ENCODE measurements at regions not wholly inside any gene's neighbourhood (a gene's known extent, or its start where the extent isn't known, plus 50 kb on each side); places are given as distances from the start of the nearest gene placed in this dataset.

GRCh38 chr6:135129136-135129856 lies 51.8 kb upstream of the MYB start:
- peaks cover 9% of the 10 kb centered on the region for H3K9me3 Mint-ChIP-seq
- H3K4me1 Mint-ChIP-seq (ENCODE audit: low read depth): peaks cover 49% of the 10 kb centered on the region
- intact Hi-C loops (cut with micrococcal nuclease): loop anchor here (2.0 kb wide), 1 partner anchor 16 kb away; no protein-coding TSS in a partner anchor
- H3K36me3 Mint-ChIP-seq (ENCODE audit: low read depth): peaks cover 6% of the 10 kb centered on the region
- peak overlapping the region; percentile 95 for H3K27ac Mint-ChIP-seq
- no peak overlapping the region for H3K4me3 Mint-ChIP-seq (ENCODE audit: low read depth)
- DNase-seq (ENCODE audit: low spot score): no peak
- no peaks in the 10 kb centered on the region for H3K27me3 Mint-ChIP-seq (ENCODE audit: low read depth)

GRCh38 chr6:135128268-135128914 lies 52.7 kb upstream of the MYB start:
- Mint-ChIP-seq H3K27me3 (ENCODE audit: low read depth) (no peaks in the 10 kb centered on the region), H3K4me1 (ENCODE audit: low read depth) (peaks cover 47% of the 10 kb centered on the region), H3K4me3 (ENCODE audit: low read depth) (peak overlapping the region; percentile 57), H3K27ac (peak overlapping the region; percentile 95), H3K9me3 (peaks cover 9% of the 10 kb centered on the region), H3K36me3 (ENCODE audit: low read depth) (peaks cover 6% of the 10 kb centered on the region)
- peak; percentile 55 for DNase-seq (ENCODE audit: low spot score)
- intact Hi-C loops (cut with micrococcal nuclease): loop anchor here (1.0 to 2.0 kb wide), 5 partner anchors 11 to 149 kb away; no protein-coding TSS in a partner anchor

- no peak for DNase-seq (ENCODE audit: low spot score)
- Mint-ChIP-seq H3K4me1 (ENCODE audit: low read depth) (peaks cover 42% of the 10 kb centered on the region), H3K27me3 (ENCODE audit: low read depth) (no peaks in the 10 kb centered on the region), H3K4me3 (ENCODE audit: low read depth) (no peak overlapping the region), H3K9me3 (peaks cover 9% of the 10 kb centered on the region), H3K27ac (peak overlapping the region; percentile 7), H3K36me3 (ENCODE audit: low read depth) (peaks cover 6% of the 10 kb centered on the region)
- intact Hi-C loops (cut with micrococcal nuclease): no loop called here
Measured at GRCh38 chr6:135126729-135127128, 54.4 kb upstream of the MYB start.

DNA sequence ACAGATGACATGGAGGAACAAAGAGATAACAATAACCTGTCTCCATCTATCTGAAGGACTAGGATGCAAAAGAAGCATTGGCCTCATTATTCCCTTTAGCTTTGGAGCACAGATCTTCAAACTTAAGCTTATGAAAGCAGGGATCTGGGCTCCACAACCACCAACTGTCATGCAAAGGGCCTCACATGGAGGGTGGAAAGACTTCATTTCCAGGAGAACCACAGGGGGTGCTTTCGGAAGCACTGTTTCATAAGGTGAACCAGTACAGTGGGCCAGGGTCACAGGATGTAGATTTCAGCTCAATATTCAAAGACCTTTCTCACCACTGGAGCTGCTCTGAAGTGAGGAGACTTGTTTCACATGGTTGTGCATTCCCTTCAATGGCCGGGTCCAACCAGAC lies 55.1 kb upstream of the MYB start:
- H3K27ac Mint-ChIP-seq: no peak overlapping the region
- H3K9me3 Mint-ChIP-seq: peaks cover 9% of the 10 kb centered on the region
- no peak overlapping the region for H3K4me3 Mint-ChIP-seq (ENCODE audit: low read depth)
- intact Hi-C loops (cut with micrococcal nuclease): no loop called here
- H3K4me1 Mint-ChIP-seq (ENCODE audit: low read depth): peaks cover 49% of the 10 kb centered on the region
- H3K36me3 Mint-ChIP-seq (ENCODE audit: low read depth): peaks cover 6% of the 10 kb centered on the region
- no peaks in the 10 kb centered on the region for H3K27me3 Mint-ChIP-seq (ENCODE audit: low read depth)
- DNase-seq (ENCODE audit: low spot score): no peak

DNA sequence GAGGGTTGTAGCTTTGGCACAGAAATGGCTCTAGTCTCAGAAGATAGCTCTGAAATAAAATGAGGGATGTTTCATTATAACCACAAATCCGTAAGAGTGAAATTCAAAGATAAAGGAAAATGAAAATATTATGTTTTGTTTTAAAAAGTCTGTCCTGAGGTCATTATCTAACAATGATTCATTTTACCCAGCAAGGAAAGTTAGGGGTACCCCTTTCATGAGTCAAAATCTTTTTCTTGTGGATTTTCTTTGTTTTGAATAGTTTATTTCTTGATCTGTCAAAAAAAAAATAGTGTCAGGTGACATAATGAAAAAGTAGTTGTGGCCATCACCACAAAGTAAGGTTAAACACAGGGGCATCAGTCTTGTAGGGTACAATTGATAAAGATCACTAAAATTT lies 59.7 kb upstream of the MYB start:
- Mint-ChIP-seq H3K4me1 (ENCODE audit: low read depth) (peaks cover 43% of the 10 kb centered on the region), H3K4me3 (ENCODE audit: low read depth) (no peak overlapping the region), H3K9me3 (peaks cover 9% of the 10 kb centered on the region), H3K27ac (peak overlapping the region; percentile 70), H3K27me3 (ENCODE audit: low read depth) (no peaks in the 10 kb centered on the region), H3K36me3 (ENCODE audit: low read depth) (peaks cover 6% of the 10 kb centered on the region)
- no peak for DNase-seq (ENCODE audit: low spot score)
- intact Hi-C loops (cut with micrococcal nuclease): no loop called here

DNA sequence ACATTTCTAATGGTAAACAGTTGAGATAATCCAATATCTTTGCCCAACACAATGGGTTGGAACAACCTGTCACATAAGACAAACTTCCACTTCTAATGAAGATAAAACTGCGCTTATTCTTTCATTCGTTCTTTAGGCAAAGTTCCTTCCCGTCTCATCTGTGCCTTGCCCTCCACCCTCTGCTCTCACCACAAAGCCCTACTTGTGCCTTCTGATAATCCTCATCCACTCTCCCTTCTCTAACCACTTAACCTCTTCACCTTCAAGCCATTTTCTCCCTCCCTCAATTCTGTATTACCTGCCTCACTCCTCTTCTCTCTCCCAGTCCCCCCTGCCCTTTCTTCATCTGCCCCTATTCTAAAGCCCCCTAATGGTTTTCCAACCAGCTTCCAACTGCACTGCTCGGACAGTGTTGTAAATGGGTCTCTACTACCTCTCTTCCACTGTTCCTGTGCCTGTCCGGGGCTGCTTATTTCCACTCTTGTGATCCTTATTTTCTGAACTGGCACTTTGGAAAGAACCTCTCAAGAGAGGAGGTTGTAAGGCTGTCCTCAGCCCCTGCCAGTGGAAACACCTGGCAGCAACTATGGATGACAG lies 62.9 kb upstream of the MYB start:
- no peaks in the 10 kb centered on the region for H3K27me3 Mint-ChIP-seq (ENCODE audit: low read depth)
- peaks cover 67% of the 10 kb centered on the region for H3K4me1 Mint-ChIP-seq (ENCODE audit: low read depth)
- H3K36me3 Mint-ChIP-seq (ENCODE audit: low read depth): peaks cover under 1% of the 10 kb centered on the region
- H3K9me3 Mint-ChIP-seq: no peaks in the 10 kb centered on the region
- no peak for DNase-seq (ENCODE audit: low spot score)
- H3K4me3 Mint-ChIP-seq (ENCODE audit: low read depth): no peak overlapping the region
- H3K27ac Mint-ChIP-seq: peak overlapping the region; percentile 95
- intact Hi-C loops (cut with micrococcal nuclease): loop anchor here (10.0 kb wide), 1 partner anchor 177 kb away; no protein-coding TSS in a partner anchor

GRCh38 chr6:135117413-135117968 lies 62.9 kb upstream of the HBS1L start:
- peak overlapping the region; percentile 95 for H3K27ac Mint-ChIP-seq
- peaks cover 7% of the 10 kb centered on the region for H3K36me3 Mint-ChIP-seq (ENCODE audit: low read depth)
- H3K4me1 Mint-ChIP-seq (ENCODE audit: low read depth): peaks cover 74% of the 10 kb centered on the region
- DNase-seq (ENCODE audit: low spot score): peak; percentile 19
- peak overlapping the region; percentile 55 for H3K4me3 Mint-ChIP-seq (ENCODE audit: low read depth)
- no peaks in the 10 kb centered on the region for H3K27me3 Mint-ChIP-seq (ENCODE audit: low read depth)
- peaks cover 7% of the 10 kb centered on the region for H3K9me3 Mint-ChIP-seq
- intact Hi-C loops (cut with micrococcal nuclease): loop anchor here (1.0 to 10.0 kb wide), 2 partner anchors 11 to 177 kb away; no protein-coding TSS in a partner anchor

DNA sequence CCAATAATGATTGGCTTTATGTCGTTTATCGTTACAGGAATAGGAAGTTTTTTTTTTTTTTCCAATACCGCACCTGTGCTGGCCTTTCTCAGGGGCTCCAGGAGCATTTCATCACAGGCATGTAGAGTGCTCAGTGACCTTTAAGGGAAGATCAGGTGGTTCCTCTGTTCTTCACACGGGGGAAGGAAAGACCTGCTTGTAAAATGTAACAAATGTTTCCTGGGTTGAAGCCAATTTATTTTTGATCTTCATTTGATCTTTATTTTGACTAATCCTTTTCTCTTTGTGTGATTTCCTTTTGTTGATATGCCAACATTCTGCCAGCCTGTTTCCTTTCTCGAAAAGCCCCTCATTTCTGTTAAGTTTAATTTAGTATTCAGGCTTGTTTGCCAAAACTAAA lies 61.9 kb upstream of the HBS1L start:
- H3K9me3 Mint-ChIP-seq: peaks cover 11% of the 10 kb centered on the region
- peaks cover 79% of the 10 kb centered on the region for H3K4me1 Mint-ChIP-seq (ENCODE audit: low read depth)
- H3K36me3 Mint-ChIP-seq (ENCODE audit: low read depth): peaks cover 12% of the 10 kb centered on the region
- no peak for DNase-seq (ENCODE audit: low spot score)
- intact Hi-C loops (cut with micrococcal nuclease): loop anchor here (1.0 to 10.0 kb wide), 2 partner anchors 29 to 178 kb away; no protein-coding TSS in a partner anchor
- peak overlapping the region; percentile 95 for H3K27ac Mint-ChIP-seq
- no peaks in the 10 kb centered on the region for H3K27me3 Mint-ChIP-seq (ENCODE audit: low read depth)
- H3K4me3 Mint-ChIP-seq (ENCODE audit: low read depth): peak overlapping the region; percentile 55

DNA sequence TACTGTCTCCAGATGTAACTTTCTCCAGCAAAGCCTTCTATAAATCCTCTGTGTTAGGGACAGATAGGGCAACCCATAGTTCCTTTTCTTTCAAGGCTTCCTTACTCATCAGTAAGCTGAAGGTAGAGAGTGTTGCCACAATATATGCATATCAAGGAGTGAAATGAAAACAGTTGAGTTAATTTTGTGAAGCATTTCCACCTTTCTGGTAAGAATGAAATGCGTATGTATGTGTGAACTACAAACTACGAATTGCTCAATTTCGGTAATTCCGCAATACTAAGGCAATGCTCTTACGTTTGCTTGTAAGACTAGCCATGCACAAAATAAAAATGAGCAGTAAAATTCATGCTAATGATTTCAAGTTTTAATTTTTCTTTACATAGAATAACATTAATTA lies 61.2 kb upstream of the HBS1L start:
- H3K36me3 Mint-ChIP-seq (ENCODE audit: low read depth): peaks cover 17% of the 10 kb centered on the region
- peak overlapping the region; percentile 95 for H3K27ac Mint-ChIP-seq
- peaks cover 11% of the 10 kb centered on the region for H3K9me3 Mint-ChIP-seq
- intact Hi-C loops (cut with micrococcal nuclease): loop anchor here (1.0 to 10.0 kb wide), 3 partner anchors 29 to 308 kb away; no protein-coding TSS in a partner anchor
- peaks cover 76% of the 10 kb centered on the region for H3K4me1 Mint-ChIP-seq (ENCODE audit: low read depth)
- peak overlapping the region; percentile 58 for H3K4me3 Mint-ChIP-seq (ENCODE audit: low read depth)
- no peak for DNase-seq (ENCODE audit: low spot score)
- H3K27me3 Mint-ChIP-seq (ENCODE audit: low read depth): no peaks in the 10 kb centered on the region

DNA sequence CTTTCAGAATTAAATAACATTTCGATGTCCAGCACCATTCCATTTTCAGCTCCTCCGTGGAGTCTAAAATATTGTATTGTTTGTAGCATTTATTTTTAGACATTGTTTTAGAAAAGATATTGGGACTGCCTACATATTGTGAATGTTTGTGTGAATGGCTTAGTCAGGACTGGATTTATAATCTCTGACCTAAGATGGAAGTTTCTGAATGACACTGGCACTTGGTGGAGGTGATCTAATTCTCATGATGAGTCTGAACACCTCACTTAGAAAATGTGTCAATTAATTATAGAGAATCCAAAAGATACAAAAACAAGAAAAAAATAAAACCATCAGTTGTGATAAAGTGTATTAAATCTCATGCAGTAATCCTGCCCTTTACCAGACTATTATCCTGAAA lies 60.8 kb upstream of the HBS1L start:
- intact Hi-C loops (cut with micrococcal nuclease): loop anchor here (1.0 to 10.0 kb wide), 2 partner anchors 179 to 309 kb away; no protein-coding TSS in a partner anchor
- Mint-ChIP-seq H3K4me3 (ENCODE audit: low read depth) (peak overlapping the region; percentile 58), H3K4me1 (ENCODE audit: low read depth) (peaks cover 74% of the 10 kb centered on the region), H3K36me3 (ENCODE audit: low read depth) (peaks cover 17% of the 10 kb centered on the region), H3K27ac (peak overlapping the region; percentile 95), H3K27me3 (ENCODE audit: low read depth) (no peaks in the 10 kb centered on the region), H3K9me3 (peaks cover 11% of the 10 kb centered on the region)
- no peak for DNase-seq (ENCODE audit: low spot score)

DNA sequence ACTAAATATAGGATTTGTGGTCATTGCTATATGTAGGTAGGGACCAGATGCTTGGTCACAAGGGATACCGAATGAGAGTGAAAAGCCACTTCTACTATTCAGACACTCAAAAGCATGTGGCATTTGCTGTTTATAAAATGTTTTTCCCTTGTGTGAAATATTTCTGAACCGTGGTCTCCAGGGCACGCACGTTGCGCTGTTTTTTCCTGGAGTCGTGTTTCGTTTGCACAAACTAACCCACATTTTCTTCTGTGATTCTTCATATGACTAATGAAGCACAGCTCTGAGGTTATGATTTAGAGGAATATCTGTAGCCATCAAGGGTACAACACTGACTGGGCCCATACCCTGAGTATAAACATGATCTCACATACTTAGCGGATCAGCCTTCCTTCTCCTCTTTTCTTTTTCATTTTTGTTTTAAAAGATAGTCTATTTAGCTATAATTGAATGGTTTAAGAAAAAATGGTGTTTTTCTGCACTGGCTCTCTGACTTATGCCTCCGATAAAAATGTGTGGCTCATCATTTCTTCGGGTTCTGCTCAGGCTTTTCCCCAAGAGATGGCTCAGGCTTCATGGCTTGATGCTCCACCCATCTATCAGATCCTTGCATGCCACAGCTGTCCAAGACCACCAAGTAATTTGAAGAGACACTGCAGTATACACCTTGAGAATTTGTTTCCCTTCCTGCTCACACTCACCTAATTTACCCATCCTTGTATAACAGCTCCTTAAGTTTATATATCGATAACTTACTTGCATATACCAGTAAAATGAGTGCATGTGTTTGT lies 59.9 kb upstream of the HBS1L start:
- intact Hi-C loops (cut with micrococcal nuclease): loop anchor here (1.0 to 10.0 kb wide), 10 partner anchors 20 to 310 kb away; partner anchors contain the start of gene HBS1L
- peaks cover 17% of the 10 kb centered on the region for H3K36me3 Mint-ChIP-seq (ENCODE audit: low read depth)
- H3K27ac Mint-ChIP-seq: peak overlapping the region; percentile 95
- peak; percentile 45 for DNase-seq (ENCODE audit: low spot score)
- peak overlapping the region; percentile 58 for H3K4me3 Mint-ChIP-seq (ENCODE audit: low read depth)
- H3K4me1 Mint-ChIP-seq (ENCODE audit: low read depth): peaks cover 81% of the 10 kb centered on the region
- peaks cover 11% of the 10 kb centered on the region for H3K9me3 Mint-ChIP-seq
- no peaks in the 10 kb centered on the region for H3K27me3 Mint-ChIP-seq (ENCODE audit: low read depth)

DNA sequence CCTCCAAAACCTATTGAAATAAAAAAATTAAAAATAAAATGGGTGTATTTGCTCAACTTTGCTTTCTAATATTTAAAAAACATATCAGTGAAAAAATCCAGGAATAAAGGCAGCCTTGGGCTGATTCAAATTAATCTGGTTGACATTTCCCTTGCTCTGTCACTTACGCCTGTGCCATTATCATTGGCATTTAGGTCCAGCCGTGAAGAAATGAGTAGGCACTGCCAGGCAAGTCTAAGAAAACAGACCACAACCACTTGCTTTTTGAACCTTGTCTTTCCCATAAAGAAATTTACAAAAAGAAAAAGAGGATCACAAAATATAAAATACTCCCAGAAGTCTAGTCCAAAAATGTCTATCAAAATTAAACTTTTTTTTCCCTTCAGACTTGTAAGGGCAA lies 59.2 kb upstream of the HBS1L start:
- Mint-ChIP-seq H3K4me1 (ENCODE audit: low read depth) (peaks cover 79% of the 10 kb centered on the region), H3K9me3 (peaks cover 11% of the 10 kb centered on the region), H3K36me3 (ENCODE audit: low read depth) (peaks cover 17% of the 10 kb centered on the region), H3K27me3 (ENCODE audit: low read depth) (no peaks in the 10 kb centered on the region), H3K4me3 (ENCODE audit: low read depth) (peak overlapping the region; percentile 49), H3K27ac (peak overlapping the region; percentile 95)
- no peak for DNase-seq (ENCODE audit: low spot score)
- intact Hi-C loops (cut with micrococcal nuclease): loop anchor here (1.0 to 10.0 kb wide), 9 partner anchors 20 to 181 kb away; partner anchors contain the start of gene HBS1L

Measured in activated T-helper 2 cell treated with anti-CD3 and anti-CD28 coated beads, Interferon-gamma antibody, Interleukin-2, Interleukin-4, amounts not matched to agents 10 μg/mL and 5 μg/mL and 100 μg/mL, durations not matched to agents 14 hours and 24 hours and 36 hours (primary cell).